ENCODE measurements at regions not wholly inside any gene's neighbourhood (a gene's known extent, or its start where the extent isn't known, plus 50 kb on each side); places are given as distances from the start of the nearest gene placed in this dataset.

DNA sequence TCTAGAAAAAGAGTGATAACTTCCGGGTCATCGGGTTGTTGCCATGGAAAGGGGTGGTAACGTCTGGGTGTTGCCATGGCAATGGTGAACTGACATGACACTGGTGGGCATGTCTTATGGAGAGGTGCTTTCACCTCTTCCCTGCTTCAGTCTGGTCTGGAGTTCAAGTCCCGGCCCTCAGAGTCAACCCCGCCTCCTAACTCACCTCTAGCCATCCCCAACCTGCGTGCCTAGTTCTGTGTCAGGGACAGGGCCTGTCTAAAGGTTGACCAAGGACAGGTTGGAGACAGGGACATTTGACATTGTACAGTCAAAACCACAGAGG is 96.0 kb downstream of the LSM3 start:
- no peaks in the 10 kb centered on the region for H3K36me3 ChIP-seq (ENCODE audit: insufficient read depth, low read length)
- peaks cover 33% of the 10 kb centered on the region for H3K4me1 ChIP-seq (ENCODE audit: insufficient read depth, low read length)
- no peak overlapping the region; the same call in 1 of the 2 replicates for H3K27ac ChIP-seq (ENCODE audit: low read depth, low read length)
- H3K27me3 ChIP-seq (ENCODE audit: insufficient read depth, low read length), result no peaks in the 10 kb centered on the region
- no peaks in the 10 kb centered on the region for H3K9me3 ChIP-seq (ENCODE audit: insufficient read depth, low read depth, low read length)
- H3K9ac ChIP-seq (ENCODE audit: low read depth, low read length), result no peak overlapping the region
- no peak overlapping the region for H3K4me3 ChIP-seq (ENCODE audit: low read length)
- 90% methylated on average over 6 of the region's 6 CpGs for WGBS

DNA sequence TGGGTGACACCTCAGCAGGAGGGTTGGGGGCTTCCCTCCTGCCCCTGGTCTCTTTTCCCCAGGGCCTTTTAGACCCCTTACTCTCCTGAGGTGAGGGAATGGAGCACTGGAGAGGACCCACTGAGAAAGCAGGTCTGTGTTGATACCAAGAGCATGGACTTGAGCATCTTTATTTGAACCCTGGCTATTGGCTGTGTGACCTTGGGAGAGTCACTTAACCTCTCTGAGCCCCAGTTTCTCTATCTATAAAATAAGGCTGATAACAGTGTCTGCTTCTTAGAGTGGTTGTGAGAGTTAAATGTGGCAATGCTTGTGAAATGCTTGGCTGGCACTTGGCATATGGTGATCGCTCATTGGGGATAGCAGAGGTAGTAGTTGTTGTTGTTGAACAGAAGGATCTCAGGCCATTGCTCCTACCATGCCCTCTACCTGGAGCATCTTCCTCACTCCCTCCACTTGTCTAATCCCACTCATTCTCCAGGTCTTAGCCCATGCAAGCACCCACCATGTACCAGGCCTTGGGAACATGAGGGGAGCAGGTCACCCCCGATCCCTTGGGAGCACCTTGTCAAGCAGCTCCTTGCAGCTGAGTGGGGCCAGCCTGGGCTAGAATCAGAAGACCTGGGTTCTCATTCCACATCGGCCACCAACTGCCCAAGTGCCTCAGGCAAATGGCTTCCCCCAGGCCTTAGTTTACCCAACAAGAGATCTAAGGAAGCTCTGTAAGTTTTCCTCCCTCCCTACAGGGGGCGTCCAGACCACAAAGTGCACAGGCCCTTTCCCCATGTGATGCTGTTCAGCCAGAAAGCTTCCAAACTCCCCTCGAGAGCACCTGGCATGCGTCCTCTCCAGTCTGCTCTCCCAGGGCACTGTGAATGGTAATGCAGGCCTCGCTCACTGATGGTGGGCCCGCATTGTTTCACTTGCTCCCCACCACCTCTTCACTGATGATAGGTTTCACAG is 96.7 kb downstream of the LSM3 start:
- H3K4me1 ChIP-seq (ENCODE audit: insufficient read depth, low read length), result peaks cover 33% of the 10 kb centered on the region
- H3K4me3 ChIP-seq (ENCODE audit: low read length), result no peak overlapping the region
- WGBS, result 84% methylated on average over 8 of the region's 8 CpGs
- no peaks in the 10 kb centered on the region for H3K36me3 ChIP-seq (ENCODE audit: insufficient read depth, low read length)
- H3K27ac ChIP-seq (ENCODE audit: low read depth, low read length), result no peak overlapping the region
- H3K9ac ChIP-seq (ENCODE audit: low read depth, low read length), result no peak overlapping the region
- H3K27me3 ChIP-seq (ENCODE audit: insufficient read depth, low read length), result no peaks in the 10 kb centered on the region
- H3K9me3 ChIP-seq (ENCODE audit: insufficient read depth, low read depth, low read length), result no peaks in the 10 kb centered on the region

DNA sequence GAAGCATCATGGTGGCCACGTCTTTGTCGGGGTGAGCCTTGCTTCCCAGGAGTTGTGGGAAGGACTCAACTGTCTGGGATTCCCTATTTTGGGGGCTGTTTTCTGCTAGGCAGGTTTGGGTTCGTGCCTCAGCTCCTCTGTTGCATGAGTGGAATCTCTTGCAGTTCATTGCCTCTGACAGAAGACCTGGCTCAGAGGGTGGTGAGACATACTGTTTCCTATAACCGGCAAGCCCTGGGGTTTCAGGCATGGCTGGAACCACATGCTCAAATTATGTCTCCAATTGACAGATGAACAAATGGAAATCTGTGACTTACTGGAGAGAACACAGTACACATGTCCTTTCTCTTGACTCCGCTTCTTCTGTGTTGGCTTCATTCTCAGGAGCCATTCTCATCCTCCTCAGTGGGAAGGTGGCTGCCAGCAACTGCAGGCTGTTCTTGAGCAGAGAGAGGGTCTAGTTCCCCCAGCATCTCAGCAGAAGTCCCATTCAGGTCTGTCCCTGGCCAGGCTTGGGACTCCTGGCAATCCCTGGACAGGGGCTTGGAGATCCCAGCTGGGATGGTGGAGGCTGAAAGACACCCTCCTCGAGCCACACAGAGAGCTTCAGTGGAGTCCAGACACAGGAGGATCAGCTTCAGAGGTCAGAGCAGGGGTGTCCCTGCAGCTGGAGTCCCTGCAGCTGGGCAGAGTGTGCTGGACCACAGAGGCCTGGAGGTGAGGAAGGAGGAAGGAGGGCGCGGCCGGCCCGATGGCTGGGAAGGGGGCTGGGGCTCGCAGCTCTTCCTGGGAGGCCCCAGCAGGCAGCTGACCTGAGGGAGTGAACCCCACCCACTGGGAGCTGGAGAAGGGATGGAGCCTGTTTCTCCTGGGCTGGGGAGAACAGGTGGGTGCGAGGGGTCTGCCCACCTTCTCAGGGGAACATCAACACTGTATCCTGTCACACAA is 97.6 kb downstream of the LSM3 start:
- no peaks in the 10 kb centered on the region for H3K27me3 ChIP-seq (ENCODE audit: insufficient read depth, low read length)
- H3K9ac ChIP-seq (ENCODE audit: low read depth, low read length), result no peak overlapping the region
- no peak overlapping the region for H3K27ac ChIP-seq (ENCODE audit: low read depth, low read length)
- H3K4me3 ChIP-seq (ENCODE audit: low read length), result no peak overlapping the region
- no peaks in the 10 kb centered on the region for H3K9me3 ChIP-seq (ENCODE audit: insufficient read depth, low read depth, low read length)
- H3K36me3 ChIP-seq (ENCODE audit: insufficient read depth, low read length), result no peaks in the 10 kb centered on the region
- H3K4me1 ChIP-seq (ENCODE audit: insufficient read depth, low read length), result peaks cover 31% of the 10 kb centered on the region
- WGBS, result 90% methylated on average over 12 of the region's 12 CpGs

DNA sequence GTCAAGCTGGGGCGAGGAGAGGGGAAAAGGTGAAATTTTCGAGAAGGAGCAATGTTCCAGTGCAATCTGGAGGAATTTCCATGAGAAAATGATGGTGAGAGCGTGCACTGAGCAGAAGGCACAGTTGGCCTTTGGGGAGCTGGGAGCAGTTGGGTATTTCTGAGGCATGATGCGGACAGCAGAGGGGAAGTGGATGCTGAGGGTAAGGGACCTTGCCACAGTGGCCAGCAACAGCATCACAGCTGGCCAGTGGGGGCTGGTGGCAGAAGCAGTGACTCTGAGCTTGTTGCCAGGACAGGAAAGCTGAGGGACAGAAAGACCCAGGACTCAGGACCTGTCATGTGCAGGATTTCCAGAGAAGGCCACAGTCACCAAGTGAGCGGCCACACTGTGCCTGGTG is 98.9 kb downstream of the LSM3 start:
- Histone ChIP-seq H3K9me3 (ENCODE audit: insufficient read depth, low read depth, low read length) (no peaks in the 10 kb centered on the region), H3K27ac (ENCODE audit: low read depth, low read length) (no peak overlapping the region), H3K9ac (ENCODE audit: low read depth, low read length) (no peak overlapping the region), H3K27me3 (ENCODE audit: insufficient read depth, low read length) (no peaks in the 10 kb centered on the region), H3K4me3 (ENCODE audit: low read length) (no peak overlapping the region), H3K4me1 (ENCODE audit: insufficient read depth, low read length) (peaks cover 25% of the 10 kb centered on the region), H3K36me3 (ENCODE audit: insufficient read depth, low read length) (no peaks in the 10 kb centered on the region)
- 91% methylated on average over 5 of the region's 5 CpGs for WGBS

DNA sequence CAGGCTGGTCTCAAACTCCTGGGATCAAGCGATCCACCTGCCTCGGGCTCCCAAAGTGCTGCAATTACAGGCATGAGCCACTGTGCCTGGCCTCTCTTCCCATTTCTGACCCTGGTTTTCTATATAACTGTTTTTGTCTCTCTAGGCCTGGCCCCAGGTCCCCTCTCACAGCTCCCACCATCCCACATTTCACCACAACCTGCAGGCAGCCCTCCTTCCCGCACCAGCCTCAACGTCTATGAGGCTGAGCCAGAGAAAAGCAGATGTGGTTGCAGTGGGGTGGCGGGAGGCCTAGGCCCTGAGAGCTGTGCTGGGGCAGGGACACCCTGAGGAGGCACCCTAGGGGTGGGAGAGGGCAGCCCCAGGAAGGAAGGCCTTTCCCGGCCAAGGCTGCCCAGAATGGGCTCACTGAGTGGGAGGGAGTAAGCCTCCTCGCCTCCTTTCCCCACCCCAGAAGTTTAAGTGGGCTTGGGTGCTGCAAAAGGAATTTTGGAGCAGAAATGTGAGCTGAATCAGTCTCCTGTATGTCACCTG is 99.7 kb downstream of the LSM3 start:
- 86% methylated on average over 7 of the region's 7 CpGs for WGBS
- peak overlapping the region; percentile 9; the same call in 1 of the 2 replicates for H3K27ac ChIP-seq (ENCODE audit: low read depth, low read length)
- H3K4me3 ChIP-seq (ENCODE audit: low read length), result no peak overlapping the region
- peaks cover 21% of the 10 kb centered on the region for H3K4me1 ChIP-seq (ENCODE audit: insufficient read depth, low read length)
- H3K9ac ChIP-seq (ENCODE audit: low read depth, low read length), result 0 out of 2 replicates have a peak overlapping the region, but pooled peaks have one; percentile 0
- H3K36me3 ChIP-seq (ENCODE audit: insufficient read depth, low read length), result no peaks in the 10 kb centered on the region
- no peaks in the 10 kb centered on the region for H3K9me3 ChIP-seq (ENCODE audit: insufficient read depth, low read depth, low read length)
- no peaks in the 10 kb centered on the region for H3K27me3 ChIP-seq (ENCODE audit: insufficient read depth, low read length)

DNA sequence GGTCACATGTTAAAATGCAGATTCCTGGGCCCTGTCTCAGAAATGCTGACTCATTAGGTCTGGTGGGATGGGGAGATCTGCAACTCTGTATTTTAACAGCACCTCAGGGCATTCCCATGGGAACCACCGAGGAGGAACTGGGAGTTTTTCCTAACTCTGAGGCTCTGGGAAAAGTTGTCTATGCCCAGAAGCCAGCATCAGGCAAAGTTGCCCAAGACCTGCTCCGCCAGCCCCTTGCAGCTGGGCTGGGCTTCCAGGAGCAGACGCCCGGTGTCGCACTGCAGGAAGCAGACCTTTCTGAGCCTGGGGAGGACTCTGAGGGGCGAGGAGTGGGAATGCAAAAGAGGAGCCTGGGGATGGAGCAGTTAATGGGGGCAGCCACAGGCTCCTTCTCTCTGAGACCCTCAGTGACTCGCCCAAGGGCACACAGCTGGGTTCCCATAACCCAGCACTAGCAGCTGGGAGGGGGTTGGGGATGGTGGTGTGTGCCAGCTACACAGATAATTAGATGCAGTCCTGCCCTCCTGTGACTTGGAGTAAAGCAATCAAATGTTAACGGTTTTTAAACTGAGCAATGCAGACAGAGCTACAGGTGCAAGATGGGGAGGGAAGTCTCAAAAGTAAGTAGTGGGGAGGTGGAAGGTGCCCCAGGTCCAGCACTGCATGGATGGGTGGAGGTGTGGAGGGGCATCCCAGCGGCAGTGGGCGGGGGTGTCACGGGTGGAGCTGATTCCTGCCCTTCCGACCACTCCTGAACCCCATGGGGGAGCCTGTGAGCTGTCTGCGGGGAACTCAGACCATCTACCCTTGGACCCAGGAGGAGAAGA is 100.4 kb downstream of the LSM3 start:
- 30% methylated on average over 13 of the region's 13 CpGs for WGBS

DNA sequence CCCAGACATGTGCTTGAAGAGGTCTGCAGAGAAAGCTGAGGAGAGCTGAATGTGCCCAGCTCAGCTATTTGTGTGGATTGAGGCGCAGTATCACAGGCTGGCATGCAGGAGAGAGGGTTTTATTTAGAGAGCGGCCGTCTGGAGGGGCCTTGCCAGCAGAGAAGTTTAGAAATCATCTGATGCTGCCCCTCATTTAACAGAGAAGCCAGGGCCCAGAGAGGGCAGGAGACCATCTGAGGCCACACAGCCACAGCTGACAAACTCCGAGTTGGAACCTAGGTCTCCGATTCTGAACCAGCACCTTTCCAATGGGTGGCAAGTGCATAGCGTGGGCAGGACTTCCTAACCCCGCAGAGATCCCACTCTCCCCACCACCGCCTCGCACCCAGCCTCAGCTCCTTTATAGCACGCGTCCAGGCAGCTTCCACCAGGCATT is 101.0 kb downstream of the LSM3 start:
- Histone ChIP-seq H3K27ac (ENCODE audit: low read depth, low read length) (no peak overlapping the region), H3K4me3 (ENCODE audit: low read length) (no peak overlapping the region), H3K9ac (ENCODE audit: low read depth, low read length) (no peak overlapping the region), H3K9me3 (ENCODE audit: insufficient read depth, low read depth, low read length) (no peaks in the 10 kb centered on the region), H3K36me3 (ENCODE audit: insufficient read depth, low read length) (no peaks in the 10 kb centered on the region), H3K4me1 (ENCODE audit: insufficient read depth, low read length) (peaks cover 11% of the 10 kb centered on the region; the same call in 1 of the 2 replicates), H3K27me3 (ENCODE audit: insufficient read depth, low read length) (no peaks in the 10 kb centered on the region)
- 86% methylated on average over 11 of the region's 11 CpGs for WGBS

More for the DNA sequence above, 100.4 kb downstream of the LSM3 start:
- Histone ChIP-seq H3K9me3 (ENCODE audit: insufficient read depth, low read depth, low read length) (no peaks in the 10 kb centered on the region), H3K4me1 (ENCODE audit: insufficient read depth, low read length) (peaks cover 15% of the 10 kb centered on the region; the same call in 1 of the 2 replicates), H3K9ac (ENCODE audit: low read depth, low read length) (no peak overlapping the region), H3K4me3 (ENCODE audit: low read length) (no peak overlapping the region), H3K27me3 (ENCODE audit: insufficient read depth, low read length) (no peaks in the 10 kb centered on the region), H3K36me3 (ENCODE audit: insufficient read depth, low read length) (no peaks in the 10 kb centered on the region), H3K27ac (ENCODE audit: low read depth, low read length) (peak overlapping the region; percentile 9; the same call in 1 of the 2 replicates)

DNA sequence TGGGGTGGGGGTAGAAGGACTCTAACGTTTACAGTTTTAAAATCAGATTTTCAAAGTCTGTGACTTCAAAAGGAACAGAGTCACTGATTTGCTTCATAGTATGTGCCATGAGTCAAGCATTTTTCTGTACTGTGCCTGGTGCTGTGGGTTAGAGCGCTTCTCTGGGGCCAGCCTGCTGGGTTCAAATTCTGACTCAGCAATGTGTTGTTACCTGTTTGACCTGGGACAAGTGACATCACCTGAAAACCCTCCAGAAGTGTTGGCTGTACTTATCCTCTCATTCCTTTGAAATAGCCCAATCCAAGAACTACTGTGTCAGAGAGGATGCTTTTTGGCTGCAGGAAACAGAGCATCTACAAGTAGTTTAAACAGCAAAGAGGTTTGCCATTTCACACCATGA is 101.7 kb downstream of the LSM3 start:
- no peak overlapping the region for H3K4me3 ChIP-seq (ENCODE audit: low read length)
- no peak overlapping the region for H3K27ac ChIP-seq (ENCODE audit: low read depth, low read length)
- WGBS, result 75% methylated on average over 2 of the region's 2 CpGs
- H3K36me3 ChIP-seq (ENCODE audit: insufficient read depth, low read length), result no peaks in the 10 kb centered on the region
- H3K27me3 ChIP-seq (ENCODE audit: insufficient read depth, low read length), result no peaks in the 10 kb centered on the region
- peaks cover 14% of the 10 kb centered on the region; the same call in 1 of the 2 replicates for H3K4me1 ChIP-seq (ENCODE audit: insufficient read depth, low read length)
- H3K9me3 ChIP-seq (ENCODE audit: insufficient read depth, low read depth, low read length), result no peaks in the 10 kb centered on the region
- no peak overlapping the region for H3K9ac ChIP-seq (ENCODE audit: low read depth, low read length)

DNA sequence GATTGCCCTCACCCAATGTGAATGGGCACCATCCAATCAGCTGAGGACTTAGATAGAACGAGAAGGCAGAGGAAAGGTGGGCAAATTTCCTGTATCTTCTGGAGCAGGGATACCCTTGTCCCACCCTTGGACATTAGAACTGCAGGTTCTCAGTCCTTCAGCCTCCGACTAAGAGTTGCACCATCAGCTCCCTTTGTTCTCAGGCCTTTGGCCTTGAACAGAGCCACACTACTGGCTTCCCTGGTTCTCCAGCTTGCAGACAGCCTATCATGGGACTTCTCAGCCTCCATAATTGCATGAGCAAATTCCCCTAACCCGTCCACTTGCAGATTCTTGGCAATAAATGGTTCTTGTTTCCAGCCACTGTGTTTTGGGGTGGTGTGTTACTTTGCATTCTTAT is 102.4 kb downstream of the LSM3 start:
- Histone ChIP-seq H3K9me3 (ENCODE audit: insufficient read depth, low read depth, low read length) (no peaks in the 10 kb centered on the region), H3K4me3 (ENCODE audit: low read length) (no peak overlapping the region), H3K27ac (ENCODE audit: low read depth, low read length) (no peak overlapping the region), H3K36me3 (ENCODE audit: insufficient read depth, low read length) (no peaks in the 10 kb centered on the region), H3K4me1 (ENCODE audit: insufficient read depth, low read length) (peaks cover 20% of the 10 kb centered on the region), H3K27me3 (ENCODE audit: insufficient read depth, low read length) (no peaks in the 10 kb centered on the region), H3K9ac (ENCODE audit: low read depth, low read length) (no peak overlapping the region)
- WGBS, result 90% methylated on average over 3 of the region's 3 CpGs

DNA sequence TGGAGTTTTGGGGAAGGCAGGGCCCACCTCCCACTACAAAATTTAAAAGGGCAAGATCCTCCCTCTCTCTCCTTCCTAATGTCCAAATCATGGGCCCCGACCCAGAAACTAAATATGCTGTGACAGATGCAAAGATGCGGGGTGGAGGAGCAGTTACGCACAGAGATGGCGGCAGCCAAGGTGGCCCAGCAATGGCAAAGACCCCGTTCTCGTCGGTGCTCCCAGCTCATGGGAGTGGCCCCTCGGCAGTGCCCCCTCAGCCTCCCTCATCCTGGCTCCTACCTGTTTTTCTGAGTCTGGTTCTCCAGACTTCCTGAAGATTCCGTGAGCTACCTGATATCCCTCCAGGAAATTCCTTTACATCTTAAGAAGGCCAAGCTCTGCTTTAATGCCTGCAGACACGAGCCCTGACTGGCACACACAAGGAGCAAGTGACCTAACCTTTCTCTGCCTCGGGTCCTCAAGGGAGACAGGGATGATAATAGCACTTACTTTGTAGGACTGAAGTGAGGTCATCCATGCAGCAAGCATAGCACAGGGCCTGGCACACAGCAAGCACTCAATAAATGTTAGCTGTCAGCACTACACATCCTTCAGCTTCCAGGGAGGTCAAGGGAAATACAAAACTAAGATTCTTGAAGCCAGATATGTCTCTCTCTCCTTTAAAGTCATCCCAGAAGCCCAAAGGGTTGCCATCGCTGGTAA is 103.5 kb downstream of the LSM3 start:
- Histone ChIP-seq H3K4me1 (ENCODE audit: insufficient read depth, low read length) (peaks cover 22% of the 10 kb centered on the region), H3K27me3 (ENCODE audit: insufficient read depth, low read length) (no peaks in the 10 kb centered on the region), H3K27ac (ENCODE audit: low read depth, low read length) (no peak overlapping the region), H3K4me3 (ENCODE audit: low read length) (no peak overlapping the region), H3K9ac (ENCODE audit: low read depth, low read length) (no peak overlapping the region), H3K36me3 (ENCODE audit: insufficient read depth, low read length) (no peaks in the 10 kb centered on the region), H3K9me3 (ENCODE audit: insufficient read depth, low read depth, low read length) (no peaks in the 10 kb centered on the region)
- 93% methylated on average over 12 of the region's 12 CpGs for WGBS

Data from HUES64 (cell line).